Liver (tissue), 8 donors: ENCODE measurements at regions not wholly inside any gene's neighbourhood (a gene's known extent, or its start where the extent isn't known, plus 50 kb on each side); places are given as distances from the start of the nearest gene placed in this dataset.

Experiments used
- DNase-seq: peaks from one replicate; pipeline ENCODE4 v3.0.0-alpha.2; 2017; ENCODE audit warnings: low spot score
- H3K27ac ChIP-seq, 2 donors: one replicate each; pipeline ENCODE4 v1.7.0; 2013; ENCODE audit warnings: inconsistent platforms in 2 of 2, low read length in 2 of 2, control low read depth in 1 of 2, low read depth in 1 of 2, mild to moderate bottlenecking in 1 of 2
- H3K27me3 ChIP-seq, 4 donors: one replicate each; pipeline versions ENCODE4 v1.6.1 to v1.7.0; 2013; ENCODE audit warnings: low read length in 3 of 4, inconsistent platforms in 1 of 4, mild to moderate bottlenecking in 1 of 4, moderate library complexity in 1 of 4; ENCODE audit not compliant: control insufficient read depth in 4 of 4, insufficient read depth in 4 of 4
- H3K36me3 ChIP-seq, 4 donors: one replicate each; pipeline versions ENCODE4 v1.6.1 to v1.7.0; 2013; ENCODE audit warnings: low read length in 3 of 4, mild to moderate bottlenecking in 3 of 4, low read depth in 1 of 4, moderate library complexity in 1 of 4; ENCODE audit not compliant: control insufficient read depth in 4 of 4, insufficient read depth in 3 of 4
- H3K4me1 ChIP-seq, 4 donors: one replicate each; pipeline versions ENCODE4 v1.6.1 to v1.7.0; 2013; ENCODE audit warnings: low read length in 3 of 4, mild to moderate bottlenecking in 3 of 4, moderate library complexity in 1 of 4; ENCODE audit not compliant: control insufficient read depth in 4 of 4, insufficient read depth in 4 of 4
- H3K4me3 ChIP-seq, 3 donors: one replicate each; pipeline versions ENCODE4 v1.6.1 to v1.7.0; 2013; ENCODE audit warnings: low read length in 3 of 3, control low read depth in 1 of 3, low read depth in 1 of 3, mild to moderate bottlenecking in 1 of 3
- H3K9ac ChIP-seq, 2 donors: one replicate each; pipeline ENCODE4 v1.7.0; 2013; ENCODE audit warnings: low read length in 2 of 2, mild to moderate bottlenecking in 2 of 2, moderate library complexity in 2 of 2, control low read depth in 1 of 2, low read depth in 1 of 2
- H3K9me3 ChIP-seq, 4 donors: one replicate each; pipeline versions ENCODE4 v1.6.1 to v1.7.0; 2013; ENCODE audit warnings: low read length in 3 of 4; ENCODE audit not compliant: control insufficient read depth in 4 of 4
- EGR1 ChIP-seq, 2 donors: IDR thresholded peaks; 2 replicates each; pipeline ENCODE4 v1.6.1; 2016 to 2018; ENCODE audit warnings: antibody characterized with exemption in 2 of 2, low read depth in 2 of 2
- FOXA1 ChIP-seq: IDR thresholded peaks from 2 replicates; pipeline ENCODE4 v1.6.1; 2016; ENCODE audit warnings: antibody characterized with exemption
- GABPA ChIP-seq, 2 donors: IDR thresholded peaks in 1 of 2; conservative IDR thresholded peaks in 1 of 2; 2 replicates each; pipeline ENCODE4 v1.6.1; 2016; ENCODE audit warnings: antibody characterized with exemption in 2 of 2, mild to moderate bottlenecking in 1 of 2, moderate library complexity in 1 of 2
- HNF4A ChIP-seq, 2 donors: conservative IDR thresholded peaks; 2 replicates each; pipeline ENCODE4 v1.6.1; 2016; ENCODE audit warnings: antibody characterized with exemption in 2 of 2, mild to moderate bottlenecking in 2 of 2
- HNF4G ChIP-seq: IDR thresholded peaks from 2 replicates; pipeline ENCODE4 v1.6.1; 2016; ENCODE audit warnings: antibody characterized with exemption
- JUND ChIP-seq, 2 donors: IDR thresholded peaks; 2 replicates each; pipeline ENCODE4 v1.6.1; 2016; ENCODE audit warnings: antibody characterized with exemption in 2 of 2
- NR2F2 ChIP-seq: IDR thresholded peaks from 2 replicates; pipeline ENCODE4 v1.6.1; 2016; ENCODE audit warnings: antibody characterized with exemption
- RAD21 ChIP-seq, 2 donors: IDR thresholded peaks; 2 replicates each; pipeline ENCODE4 v1.6.1; 2016; ENCODE audit warnings: antibody characterized with exemption in 2 of 2, mild to moderate bottlenecking in 2 of 2
- RXRA ChIP-seq, 2 donors: IDR thresholded peaks; 2 replicates each; pipeline ENCODE4 v1.6.1; 2017 to 2018; ENCODE audit warnings: antibody characterized with exemption in 2 of 2, mild to moderate bottlenecking in 1 of 2
- SP1 ChIP-seq: IDR thresholded peaks from 2 replicates; pipeline ENCODE4 v1.6.1; 2018; ENCODE audit warnings: antibody characterized with exemption, mild to moderate bottlenecking
- TAF1 ChIP-seq: conservative IDR thresholded peaks from 2 replicates; pipeline ENCODE4 v1.6.1; 2016; ENCODE audit warnings: antibody characterized with exemption, mild to moderate bottlenecking
- YY1 ChIP-seq: IDR thresholded peaks from 2 replicates; pipeline ENCODE4 v1.6.1; 2016; ENCODE audit warnings: antibody characterized with exemption, mild to moderate bottlenecking
- WGBS: extraction: QIAGEN DNeasy Blood & Tissue Kit; methylation state at CpG from one replicate; pipeline ENCODE4 v1.1.7; 2013; 5-methylcytosine and 5-hydroxymethylcytosine counted together
- TF ChIP-seq, protein P1 (sequence below): IDR thresholded peaks from 2 replicates; pipeline ENCODE4 v1.6.1; 2016; ENCODE audit warnings: antibody characterized with exemption
- TF ChIP-seq, protein P2 (sequence below): fragments of 150-350 bp; IDR thresholded peaks from 2 replicates; pipeline ENCODE4 v1.5.1; 2017; ENCODE audit warnings: improper control_type of control experiment, low read depth, low read length; ENCODE audit not compliant: missing input control
- TF ChIP-seq, protein P3 (sequence below): IDR thresholded peaks from 2 replicates; pipeline ENCODE4 v1.6.1; 2016; ENCODE audit warnings: antibody characterized with exemption
- TF ChIP-seq, protein P4 (sequence below): IDR thresholded peaks from 2 replicates; pipeline ENCODE4 v1.6.1; 2016; ENCODE audit warnings: antibody characterized with exemption, mild to moderate bottlenecking
- donor health status: healthy.
- donor health status: healthy.
- donor health status: healthy.
- donor health status: healthy.
- donor health status: healthy.

DNA sequence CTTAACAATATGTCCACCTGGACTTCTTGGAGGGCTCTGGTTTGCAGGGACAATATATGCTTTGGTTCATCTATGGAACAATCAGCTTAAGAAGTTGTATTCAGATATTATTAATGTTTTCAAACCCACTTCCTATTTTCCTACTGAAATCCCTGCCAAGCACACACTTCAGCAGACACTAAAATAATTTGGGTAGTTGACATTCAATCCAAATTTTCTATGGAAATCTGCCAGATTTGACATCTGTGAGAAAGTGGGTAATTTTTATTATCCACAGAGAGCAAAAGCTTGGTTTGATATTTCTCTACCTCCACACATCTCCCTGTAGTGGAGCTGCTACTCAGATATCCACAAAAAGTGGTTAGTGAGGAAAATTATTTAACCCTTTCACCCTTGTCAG lies 378.8 kb upstream of the SOX5 start:
- no peak overlapping the region for H3K27ac ChIP-seq
- H3K4me1 ChIP-seq: no peaks in the 10 kb centered on the region
- no peak overlapping the region for H3K4me3 ChIP-seq
- no peaks in the 10 kb centered on the region for H3K9me3 ChIP-seq
- DNase-seq: no peak
- TF ChIP-seq, protein P1, sequence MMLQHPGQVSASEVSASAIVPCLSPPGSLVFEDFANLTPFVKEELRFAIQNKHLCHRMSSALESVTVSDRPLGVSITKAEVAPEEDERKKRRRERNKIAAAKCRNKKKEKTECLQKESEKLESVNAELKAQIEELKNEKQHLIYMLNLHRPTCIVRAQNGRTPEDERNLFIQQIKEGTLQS: no peak
- no peak for TF ChIP-seq EGR1 (IDR thresholded peaks at IDR 0.05; ENCODE audit: low read depth in 2 of 2)
- no peak for TF ChIP-seq RXRA (IDR thresholded peaks at IDR 0.05)
- no peak for TF ChIP-seq RAD21 (IDR thresholded peaks at IDR 0.05)
- TF ChIP-seq YY1: no peak
- no peak for TF ChIP-seq GABPA (IDR thresholded peaks at IDR 0.05 in 1 of 2, conservative IDR thresholded peaks at IDR 0.05 in 1 of 2)
- no peak for TF ChIP-seq FOXA1
- TF ChIP-seq, protein P2, sequence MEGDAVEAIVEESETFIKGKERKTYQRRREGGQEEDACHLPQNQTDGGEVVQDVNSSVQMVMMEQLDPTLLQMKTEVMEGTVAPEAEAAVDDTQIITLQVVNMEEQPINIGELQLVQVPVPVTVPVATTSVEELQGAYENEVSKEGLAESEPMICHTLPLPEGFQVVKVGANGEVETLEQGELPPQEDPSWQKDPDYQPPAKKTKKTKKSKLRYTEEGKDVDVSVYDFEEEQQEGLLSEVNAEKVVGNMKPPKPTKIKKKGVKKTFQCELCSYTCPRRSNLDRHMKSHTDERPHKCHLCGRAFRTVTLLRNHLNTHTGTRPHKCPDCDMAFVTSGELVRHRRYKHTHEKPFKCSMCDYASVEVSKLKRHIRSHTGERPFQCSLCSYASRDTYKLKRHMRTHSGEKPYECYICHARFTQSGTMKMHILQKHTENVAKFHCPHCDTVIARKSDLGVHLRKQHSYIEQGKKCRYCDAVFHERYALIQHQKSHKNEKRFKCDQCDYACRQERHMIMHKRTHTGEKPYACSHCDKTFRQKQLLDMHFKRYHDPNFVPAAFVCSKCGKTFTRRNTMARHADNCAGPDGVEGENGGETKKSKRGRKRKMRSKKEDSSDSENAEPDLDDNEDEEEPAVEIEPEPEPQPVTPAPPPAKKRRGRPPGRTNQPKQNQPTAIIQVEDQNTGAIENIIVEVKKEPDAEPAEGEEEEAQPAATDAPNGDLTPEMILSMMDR: no peak
- peaks cover 0 to 6% (median 0%) of the 10 kb centered on the region in 4 donors for H3K36me3 ChIP-seq
- H3K27me3 ChIP-seq: no peaks in the 10 kb centered on the region
- H3K9ac ChIP-seq: no peak overlapping the region

DNA sequence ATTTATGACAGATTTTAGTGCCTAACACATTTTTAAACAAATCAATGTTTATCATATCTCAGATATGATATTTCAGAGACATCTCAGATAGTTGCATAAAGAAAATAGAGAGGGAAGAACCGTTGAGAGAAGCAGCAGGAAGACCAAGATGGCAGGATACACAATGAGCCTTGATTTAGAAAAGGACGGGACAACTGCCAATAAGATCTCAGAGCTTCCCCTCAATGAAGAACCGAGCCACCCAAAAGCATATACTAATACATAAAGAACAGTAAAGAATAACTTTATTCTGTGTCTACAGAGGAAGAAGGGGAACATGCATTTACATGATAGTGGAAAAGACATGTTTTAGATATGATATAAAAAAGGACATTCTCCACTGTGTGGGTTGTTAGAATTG lies 375.9 kb upstream of the SOX5 start:
- Histone ChIP-seq H3K9me3 (no peaks in the 10 kb centered on the region), H3K9ac (no peak overlapping the region), H3K4me1 (no peaks in the 10 kb centered on the region), H3K27me3 (no peaks in the 10 kb centered on the region), H3K4me3 (no peak overlapping the region), H3K36me3 (no peaks in the 10 kb centered on the region), H3K27ac (no peak overlapping the region)
- 88% methylated on average over 3 of the region's 3 CpGs for WGBS
- no peak for DNase-seq
- TF ChIP-seq GABPA (IDR thresholded peaks at IDR 0.05 in 1 of 2, conservative IDR thresholded peaks at IDR 0.05 in 1 of 2) (no peak), SP1 (no peak), YY1 (no peak), JUND (IDR thresholded peaks at IDR 0.05) (no peak), HNF4A (conservative IDR thresholded peaks at IDR 0.05) (no peak), EGR1 (IDR thresholded peaks at IDR 0.05; ENCODE audit: low read depth in 2 of 2) (no peak), NR2F2 (no peak), HNF4G (no peak), TAF1 (no peak)
- TF ChIP-seq, protein P1: no peak
- TF ChIP-seq, protein P3, sequence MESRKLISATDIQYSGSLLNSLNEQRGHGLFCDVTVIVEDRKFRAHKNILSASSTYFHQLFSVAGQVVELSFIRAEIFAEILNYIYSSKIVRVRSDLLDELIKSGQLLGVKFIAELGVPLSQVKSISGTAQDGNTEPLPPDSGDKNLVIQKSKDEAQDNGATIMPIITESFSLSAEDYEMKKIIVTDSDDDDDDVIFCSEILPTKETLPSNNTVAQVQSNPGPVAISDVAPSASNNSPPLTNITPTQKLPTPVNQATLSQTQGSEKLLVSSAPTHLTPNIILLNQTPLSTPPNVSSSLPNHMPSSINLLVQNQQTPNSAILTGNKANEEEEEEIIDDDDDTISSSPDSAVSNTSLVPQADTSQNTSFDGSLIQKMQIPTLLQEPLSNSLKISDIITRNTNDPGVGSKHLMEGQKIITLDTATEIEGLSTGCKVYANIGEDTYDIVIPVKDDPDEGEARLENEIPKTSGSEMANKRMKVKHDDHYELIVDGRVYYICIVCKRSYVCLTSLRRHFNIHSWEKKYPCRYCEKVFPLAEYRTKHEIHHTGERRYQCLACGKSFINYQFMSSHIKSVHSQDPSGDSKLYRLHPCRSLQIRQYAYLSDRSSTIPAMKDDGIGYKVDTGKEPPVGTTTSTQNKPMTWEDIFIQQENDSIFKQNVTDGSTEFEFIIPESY: no peak
- TF ChIP-seq, protein P2: no peak
- TF ChIP-seq, protein P4, sequence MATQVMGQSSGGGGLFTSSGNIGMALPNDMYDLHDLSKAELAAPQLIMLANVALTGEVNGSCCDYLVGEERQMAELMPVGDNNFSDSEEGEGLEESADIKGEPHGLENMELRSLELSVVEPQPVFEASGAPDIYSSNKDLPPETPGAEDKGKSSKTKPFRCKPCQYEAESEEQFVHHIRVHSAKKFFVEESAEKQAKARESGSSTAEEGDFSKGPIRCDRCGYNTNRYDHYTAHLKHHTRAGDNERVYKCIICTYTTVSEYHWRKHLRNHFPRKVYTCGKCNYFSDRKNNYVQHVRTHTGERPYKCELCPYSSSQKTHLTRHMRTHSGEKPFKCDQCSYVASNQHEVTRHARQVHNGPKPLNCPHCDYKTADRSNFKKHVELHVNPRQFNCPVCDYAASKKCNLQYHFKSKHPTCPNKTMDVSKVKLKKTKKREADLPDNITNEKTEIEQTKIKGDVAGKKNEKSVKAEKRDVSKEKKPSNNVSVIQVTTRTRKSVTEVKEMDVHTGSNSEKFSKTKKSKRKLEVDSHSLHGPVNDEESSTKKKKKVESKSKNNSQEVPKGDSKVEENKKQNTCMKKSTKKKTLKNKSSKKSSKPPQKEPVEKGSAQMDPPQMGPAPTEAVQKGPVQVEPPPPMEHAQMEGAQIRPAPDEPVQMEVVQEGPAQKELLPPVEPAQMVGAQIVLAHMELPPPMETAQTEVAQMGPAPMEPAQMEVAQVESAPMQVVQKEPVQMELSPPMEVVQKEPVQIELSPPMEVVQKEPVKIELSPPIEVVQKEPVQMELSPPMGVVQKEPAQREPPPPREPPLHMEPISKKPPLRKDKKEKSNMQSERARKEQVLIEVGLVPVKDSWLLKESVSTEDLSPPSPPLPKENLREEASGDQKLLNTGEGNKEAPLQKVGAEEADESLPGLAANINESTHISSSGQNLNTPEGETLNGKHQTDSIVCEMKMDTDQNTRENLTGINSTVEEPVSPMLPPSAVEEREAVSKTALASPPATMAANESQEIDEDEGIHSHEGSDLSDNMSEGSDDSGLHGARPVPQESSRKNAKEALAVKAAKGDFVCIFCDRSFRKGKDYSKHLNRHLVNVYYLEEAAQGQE: no peak
